NCI-H128 (cell line): ENCODE measurements at regions not wholly inside any gene's neighbourhood (a gene's known extent, or its start where the extent isn't known, plus 50 kb on each side); places are given as distances from the start of the nearest gene placed in this dataset.

ENCODE experiments used
- DNase-seq: peaks from one replicate; lab custom pipeline; 2025; ENCODE audit not compliant: unreplicated experiment; lab: John Stamatoyannopoulos, UW

DNA sequence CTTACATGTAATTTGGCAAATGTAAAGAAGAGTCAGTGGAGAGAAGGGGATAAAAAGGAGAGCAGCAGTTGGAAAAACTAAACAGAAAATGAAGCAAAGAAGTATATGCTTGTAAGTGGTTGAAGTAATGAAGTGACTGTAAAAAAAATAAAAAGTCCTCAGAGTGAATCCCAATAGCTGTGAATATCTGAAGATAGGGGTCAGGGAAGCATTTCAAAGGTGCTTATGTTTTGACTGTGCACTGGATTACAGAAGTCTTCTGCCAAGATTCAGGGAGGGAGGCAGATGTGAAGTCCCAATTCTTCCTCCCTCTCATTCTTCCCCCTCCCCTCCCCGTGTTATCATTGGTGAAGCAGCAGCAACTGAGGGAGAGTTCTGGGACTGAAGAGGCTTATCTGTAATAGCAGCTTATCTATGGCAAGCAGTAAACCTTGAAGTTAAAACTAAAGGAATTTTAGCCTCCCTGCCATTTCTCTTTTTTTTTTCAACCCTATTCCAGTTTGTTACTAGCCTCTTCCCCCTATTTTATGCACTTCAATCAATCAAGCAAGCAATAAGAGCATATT lies 597.9 kb downstream of the IGSF11 start:
- no peak for DNase-seq

DNA sequence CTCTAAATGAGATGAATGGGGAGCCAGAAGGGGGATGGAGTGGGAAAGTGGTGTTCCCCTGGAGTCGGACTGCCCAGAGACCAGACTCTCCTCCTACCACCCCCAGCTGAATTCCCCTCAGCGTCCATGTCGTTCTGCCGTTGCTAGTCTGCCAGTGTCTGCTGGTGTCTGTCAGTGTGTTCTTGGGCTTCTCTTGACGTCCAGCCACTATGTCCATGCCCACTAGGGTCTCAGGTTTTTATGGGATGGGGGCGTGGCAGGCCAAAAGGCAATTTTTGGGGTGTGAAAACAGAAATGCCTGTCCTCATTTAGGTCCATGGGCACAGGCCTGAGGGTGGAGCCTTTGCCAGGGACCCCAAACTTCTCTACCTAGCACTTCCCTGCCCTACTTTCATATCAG lies 589.6 kb downstream of the IGSF11 start:
- DNase-seq = no peak

DNA sequence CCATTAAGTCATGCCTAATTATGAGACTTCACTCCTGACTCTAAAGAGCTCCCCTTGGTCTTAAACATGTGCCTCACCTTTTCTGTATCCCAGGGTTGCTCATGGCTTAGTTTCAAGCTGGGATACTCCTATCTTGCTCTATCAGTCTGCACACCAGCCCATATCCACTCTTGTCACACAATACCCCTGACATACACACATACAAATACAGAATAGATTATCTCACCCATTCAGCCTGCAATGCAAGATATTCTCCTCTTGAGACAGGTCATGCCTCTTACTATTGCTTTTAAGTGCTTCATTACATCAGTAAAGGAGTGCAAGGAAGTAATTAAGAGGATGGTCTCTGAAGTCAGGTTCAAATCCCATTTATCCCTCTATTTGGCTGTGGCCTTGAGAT lies 587.3 kb downstream of the IGSF11 start:
- no peak for DNase-seq

DNA sequence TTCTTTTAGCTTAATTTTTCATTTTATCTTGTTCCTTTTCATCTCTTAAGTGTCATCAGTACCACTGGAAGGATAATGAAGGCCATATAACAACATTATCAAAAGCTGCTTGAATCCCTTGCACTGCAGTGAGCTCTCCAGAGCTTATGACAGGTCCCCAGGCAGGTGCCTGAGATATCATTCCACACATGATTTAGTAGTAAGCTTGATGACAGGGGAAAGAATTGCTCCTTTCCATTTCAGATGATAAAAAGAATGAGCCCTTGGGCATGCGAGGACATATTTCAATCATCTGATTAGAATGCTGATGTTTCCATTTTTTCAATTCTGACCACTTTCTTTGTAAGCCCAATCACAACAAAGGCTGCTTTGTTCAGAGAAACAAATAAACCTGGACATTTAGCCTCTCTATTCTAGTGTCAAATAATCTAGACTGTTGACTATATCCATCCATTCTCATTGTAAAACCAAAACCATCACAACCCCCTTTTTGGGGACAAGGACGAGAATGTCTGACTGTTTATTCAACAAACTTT lies 567.8 kb downstream of the IGSF11 start:
- no peak for DNase-seq

DNA sequence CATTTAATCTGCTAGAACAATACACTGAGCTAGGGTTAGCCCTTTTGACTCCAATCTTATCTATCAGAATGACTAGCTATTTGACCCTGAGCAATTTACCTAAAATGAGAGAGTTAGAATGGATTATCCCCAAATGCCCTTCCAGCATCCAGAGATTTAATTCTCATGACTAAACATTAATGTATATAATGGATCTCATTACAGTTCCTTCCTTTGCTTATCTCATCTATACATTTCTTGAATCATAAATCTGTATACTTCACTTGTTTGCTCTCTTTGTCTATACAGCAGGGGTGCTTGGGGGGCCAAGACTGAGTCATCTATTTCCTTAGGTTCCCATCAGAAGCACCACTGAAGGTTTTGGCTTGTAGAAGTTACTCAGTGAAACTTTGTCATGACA lies 565.8 kb downstream of the IGSF11 start:
- DNase-seq = no peak

DNA sequence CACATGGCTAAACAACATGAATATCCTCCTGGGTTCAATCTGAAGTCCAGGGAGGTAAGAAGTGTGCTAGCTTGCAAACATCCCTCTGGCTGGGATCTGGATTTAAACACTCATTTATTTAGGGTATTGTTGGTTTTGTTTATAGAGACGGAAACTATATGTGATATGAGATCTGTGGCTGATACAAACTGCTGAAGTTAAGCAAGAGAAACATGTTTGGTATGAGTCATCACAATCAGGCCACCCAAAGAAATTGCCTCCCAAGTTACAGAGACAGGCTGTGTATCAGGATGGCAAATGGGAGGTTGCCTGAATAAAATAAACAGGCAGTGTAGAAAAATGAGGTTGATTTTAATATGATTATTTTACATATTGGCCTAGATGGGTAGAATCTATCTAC lies 562.1 kb downstream of the IGSF11 start:
- no peak for DNase-seq

DNA sequence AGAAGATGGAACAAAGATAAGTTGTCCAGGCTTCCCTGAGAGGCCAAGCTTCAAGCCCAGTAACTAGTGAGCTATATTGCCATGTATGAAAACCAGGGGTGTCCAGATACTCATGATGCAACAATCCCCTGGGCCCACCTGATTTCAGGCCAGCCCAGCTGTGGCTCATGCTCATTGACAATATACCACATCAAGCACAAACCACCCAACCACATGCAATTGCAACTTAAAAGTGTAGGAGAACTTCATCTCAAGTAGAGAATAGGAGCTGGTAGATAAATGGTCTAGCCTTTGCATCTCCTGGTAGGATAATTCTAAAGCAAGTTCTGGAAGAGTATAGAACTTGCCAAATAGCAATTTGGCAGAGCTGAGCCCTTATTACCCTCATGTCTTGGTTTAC lies 561.3 kb downstream of the IGSF11 start:
- DNase-seq = no peak

DNA sequence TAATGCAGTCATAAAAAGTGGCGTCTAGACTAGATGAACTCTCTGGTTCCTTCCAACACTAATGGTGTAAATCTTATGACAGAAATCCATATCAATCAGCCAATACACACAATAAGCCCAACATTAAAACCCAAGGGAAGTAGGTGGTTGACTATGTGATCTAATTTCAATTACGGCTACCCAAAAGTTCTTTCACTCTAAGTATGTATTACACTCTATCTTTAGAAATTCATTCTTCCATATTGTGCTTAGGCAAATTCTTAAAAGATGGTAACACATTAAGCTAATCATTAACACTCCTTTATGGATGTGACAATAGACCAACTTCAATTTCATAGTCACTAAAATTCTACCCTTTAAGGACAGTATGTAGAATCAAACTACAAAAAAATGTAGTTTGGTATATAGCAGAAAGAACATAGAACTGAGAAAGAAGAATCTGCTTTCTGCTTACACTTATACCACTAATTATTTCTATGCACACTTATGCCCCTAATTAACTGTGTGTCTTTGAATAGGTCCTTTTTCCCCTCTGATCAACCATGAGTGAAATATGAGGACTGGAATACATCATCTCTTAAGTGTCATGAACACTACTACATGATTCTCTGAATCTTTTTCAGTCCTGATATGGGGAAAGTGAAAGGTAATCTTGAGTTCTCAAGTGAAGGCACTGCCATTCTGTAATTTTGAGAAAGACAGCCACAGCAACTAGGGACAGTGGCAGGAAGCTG lies 557.6 kb downstream of the IGSF11 start:
- no peak for DNase-seq

DNA sequence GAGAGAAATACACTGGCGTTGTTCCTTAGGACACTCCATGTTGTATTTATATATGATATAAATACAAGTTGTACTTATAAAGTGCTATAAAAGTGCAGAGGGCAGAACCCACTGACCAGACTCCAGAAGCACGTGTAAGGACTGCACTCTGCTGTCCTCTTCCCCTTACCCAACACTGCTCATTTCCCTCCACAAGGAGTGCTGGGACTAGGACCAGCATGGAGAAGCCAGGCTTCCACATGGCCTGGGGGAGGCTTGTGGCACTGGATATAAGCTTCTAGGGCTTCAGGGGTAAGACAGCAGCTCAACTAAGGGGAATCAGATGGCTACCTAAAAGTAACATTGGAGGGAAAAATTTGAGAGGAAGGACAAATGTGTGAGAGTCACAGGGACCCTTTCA lies 556.9 kb downstream of the IGSF11 start:
- DNase-seq = no peak

DNA sequence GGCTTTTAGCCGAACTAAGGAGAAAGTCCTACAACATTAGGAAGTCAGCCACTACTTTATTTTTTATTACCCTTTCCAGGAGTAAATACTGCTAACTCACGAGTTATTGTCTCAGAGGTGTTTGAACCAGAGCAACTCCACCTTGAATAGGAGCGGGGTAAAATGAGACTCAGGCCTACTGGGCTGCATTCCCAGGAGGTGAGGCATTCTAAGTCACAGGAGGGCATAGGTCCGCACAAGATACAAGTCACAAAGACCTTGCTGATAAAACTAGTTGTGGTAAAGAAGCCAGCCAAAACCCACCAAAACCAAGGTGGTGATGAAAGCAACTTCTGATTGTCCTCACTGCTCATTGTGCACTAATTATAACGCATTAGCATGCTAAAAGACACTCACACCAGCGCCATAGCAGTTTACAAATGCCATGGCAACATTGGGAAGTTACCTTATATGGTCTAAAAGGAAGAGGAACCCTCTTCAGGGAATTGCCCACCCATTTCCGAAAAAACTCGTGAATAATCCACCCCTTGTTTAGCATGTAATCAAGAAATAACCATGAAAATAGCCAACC lies 555.9 kb downstream of the IGSF11 start:
- no peak for DNase-seq

DNA sequence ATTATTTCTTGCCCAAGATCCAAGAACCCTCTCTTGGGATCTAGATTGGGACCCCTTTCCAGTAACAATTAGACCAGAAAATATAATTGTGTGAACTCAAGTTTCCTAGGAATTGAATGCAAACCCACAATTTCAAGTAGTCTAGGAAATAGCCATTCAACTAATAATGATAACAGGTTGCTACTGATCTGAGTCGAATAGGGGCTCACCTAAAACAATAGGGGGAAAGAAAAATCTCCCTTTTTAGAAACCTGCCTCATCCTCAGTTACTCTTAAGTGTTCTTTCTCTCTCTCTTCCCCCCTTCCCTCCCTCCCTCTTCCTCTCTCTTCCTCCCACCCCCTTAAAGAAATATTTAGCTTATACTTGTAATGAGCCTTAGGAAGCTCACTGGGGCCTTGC lies 555.3 kb downstream of the IGSF11 start:
- DNase-seq = no peak

DNA sequence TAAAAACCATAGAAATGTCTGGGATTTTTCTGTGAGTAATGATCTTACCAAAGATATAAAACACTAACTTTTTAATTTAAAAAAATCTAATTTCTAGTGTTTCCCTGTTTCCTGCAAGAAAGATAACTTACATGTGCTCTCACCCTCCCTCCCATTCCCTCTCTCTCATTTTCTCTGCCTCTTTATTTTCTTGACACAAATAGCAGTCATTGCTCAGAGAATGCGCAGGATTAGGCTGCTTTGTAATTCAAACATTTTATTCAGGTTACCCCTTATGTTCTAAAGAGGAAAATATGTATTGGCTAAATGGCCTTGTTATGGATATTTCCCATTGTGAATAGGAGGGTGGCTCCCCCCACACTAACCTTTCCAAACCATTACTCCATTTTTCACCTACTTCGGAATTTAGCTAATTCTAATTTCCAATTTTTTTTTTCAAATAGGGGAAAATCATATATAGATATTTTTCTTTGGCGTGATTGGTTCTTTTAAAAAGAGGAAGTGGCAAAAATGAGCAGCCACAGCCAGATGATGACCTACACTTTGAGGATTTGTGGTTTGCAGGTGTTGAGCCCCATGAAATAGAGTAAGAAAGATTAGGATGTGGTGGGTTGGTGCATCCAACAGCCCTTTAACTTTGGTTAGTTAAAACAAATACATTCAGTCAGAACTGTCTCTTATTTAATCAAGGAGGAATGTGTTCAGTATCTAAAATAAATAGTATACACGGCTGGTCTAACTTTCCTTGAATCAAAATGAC lies 554.4 kb downstream of the IGSF11 start:
- no peak for DNase-seq

DNA sequence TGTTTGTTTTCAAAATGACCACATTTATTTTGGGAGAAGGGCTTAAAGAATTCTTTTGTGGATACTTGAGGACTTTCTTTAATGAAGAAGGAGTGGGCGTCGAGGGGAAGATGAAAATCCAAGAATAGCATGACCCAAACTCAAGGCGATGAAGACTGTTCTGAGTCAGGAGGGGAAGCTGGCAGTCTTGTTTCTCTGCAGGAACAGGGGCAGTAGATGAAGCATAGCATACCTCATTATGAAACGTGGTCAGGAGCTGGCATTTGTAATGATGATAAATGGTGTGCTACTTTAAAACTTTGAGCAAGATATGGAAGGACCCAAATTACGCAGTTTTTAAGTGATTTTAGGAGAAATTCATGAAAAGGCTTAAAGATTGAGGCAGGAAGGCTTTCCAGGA lies 549.0 kb downstream of the IGSF11 start:
- no peak for DNase-seq

DNA sequence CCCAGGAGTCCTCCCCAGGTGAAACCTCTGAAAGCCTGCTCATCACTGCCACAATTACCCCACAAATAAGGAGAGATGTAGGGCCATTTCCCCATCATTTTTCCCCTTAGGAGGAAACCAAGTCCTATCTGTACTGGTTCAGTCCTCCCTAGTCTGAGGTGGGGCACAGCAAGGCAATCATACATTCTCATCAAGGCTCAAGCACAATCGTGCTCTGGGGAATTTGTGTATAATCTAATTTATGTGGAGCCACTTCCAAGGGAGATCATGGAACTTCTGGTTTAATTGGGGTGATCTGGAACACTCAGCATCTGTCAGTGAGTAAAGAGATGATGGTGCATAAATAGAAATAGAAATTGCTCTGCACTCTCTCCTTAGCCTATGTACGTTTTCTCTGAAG lies 546.9 kb downstream of the IGSF11 start:
- DNase-seq = no peak

DNA sequence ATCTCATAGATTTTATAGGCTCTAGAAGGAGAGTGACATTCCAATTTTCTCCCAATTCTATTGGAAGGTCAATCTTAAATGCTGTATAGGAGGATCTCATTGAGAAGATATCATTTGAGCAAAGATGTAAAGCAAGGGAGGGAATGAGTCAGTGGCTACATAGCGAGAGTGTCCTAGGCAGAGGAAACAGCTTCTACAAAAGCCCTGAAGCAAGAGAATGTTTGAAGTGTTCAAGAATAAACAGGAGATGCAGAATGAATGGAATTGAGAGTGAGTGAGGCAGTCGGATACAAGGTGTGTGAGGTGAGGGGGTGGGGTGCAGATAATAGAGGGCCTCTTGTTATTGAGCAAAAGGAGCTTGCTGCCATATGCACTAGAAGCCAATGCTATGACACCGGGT lies 545.9 kb downstream of the IGSF11 start:
- no peak for DNase-seq

DNA sequence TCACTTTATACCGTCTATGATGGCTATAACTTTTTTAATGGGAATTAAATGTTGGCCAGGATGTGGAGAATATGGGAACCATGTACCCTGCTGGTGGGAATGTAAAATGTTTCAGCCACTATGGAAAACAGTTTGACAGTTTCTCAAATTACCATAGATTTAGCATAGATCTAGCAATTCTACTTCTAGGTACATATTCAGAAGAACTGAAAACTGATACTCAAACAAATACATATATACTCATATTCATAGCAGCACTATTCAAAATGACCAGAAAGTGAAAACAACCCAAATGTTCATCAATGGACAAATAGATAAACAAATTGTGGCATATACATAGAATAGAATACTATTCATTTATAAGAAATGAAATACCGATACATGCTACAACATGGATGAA lies 539.4 kb downstream of the IGSF11 start:
- DNase-seq = no peak

DNA sequence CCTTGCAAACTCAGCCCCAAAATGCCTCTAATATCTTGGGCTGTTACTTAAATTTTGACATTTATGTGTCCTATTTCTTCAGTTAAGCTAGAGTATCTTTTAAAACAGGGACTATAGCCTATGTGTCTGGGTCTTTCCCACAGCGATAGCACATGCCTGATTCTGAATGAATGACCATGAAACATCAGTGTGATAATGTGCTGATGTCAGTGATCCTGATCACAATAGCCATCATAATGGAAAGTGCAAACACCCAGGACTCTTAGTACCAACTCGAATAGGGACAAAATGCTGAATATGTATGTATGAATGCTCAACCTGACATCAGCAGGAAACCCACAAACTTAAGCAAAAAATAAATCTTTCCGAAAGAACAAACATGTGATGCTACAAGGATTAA lies 537.4 kb downstream of the IGSF11 start:
- DNase-seq = no peak

DNA sequence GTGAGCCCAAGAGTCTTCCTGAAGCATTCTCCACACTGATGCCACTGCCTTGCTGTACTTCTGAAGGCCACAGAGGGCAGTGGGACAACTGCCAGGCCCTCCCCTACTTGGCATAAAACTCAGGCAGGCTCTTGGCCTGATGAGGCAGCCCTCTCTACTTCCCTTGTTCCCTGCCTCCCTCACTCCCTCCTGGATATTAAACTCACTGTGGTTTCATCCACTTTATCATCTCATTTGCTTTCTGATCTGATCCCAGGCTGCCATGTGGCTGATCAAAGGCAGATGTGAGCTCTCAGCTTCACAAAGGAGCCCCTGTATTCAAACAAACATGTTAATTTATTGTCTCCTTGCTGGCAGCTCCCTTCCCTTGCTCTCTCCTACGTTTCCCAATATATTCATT lies 533.5 kb downstream of the IGSF11 start:
- DNase-seq = peak; percentile 47

DNA sequence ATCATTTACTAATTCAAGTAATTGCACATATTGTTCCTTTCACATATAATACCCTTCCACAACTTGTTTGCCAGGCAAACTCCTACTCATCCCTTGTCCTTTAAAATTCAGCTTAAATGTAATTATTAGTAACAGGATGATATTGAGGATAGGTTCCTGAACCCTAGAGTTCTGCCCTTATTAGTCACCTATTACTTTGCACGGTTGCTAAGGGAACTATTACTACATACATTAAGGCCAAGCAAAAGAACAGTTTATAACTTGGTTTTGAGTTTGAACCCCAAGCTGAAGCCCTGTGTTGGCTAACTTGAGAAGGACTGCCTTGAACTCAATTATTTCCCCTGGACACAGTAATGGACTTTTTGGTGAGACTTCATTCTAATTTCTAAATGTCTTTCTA lies 529.7 kb downstream of the IGSF11 start:
- no peak for DNase-seq

DNA sequence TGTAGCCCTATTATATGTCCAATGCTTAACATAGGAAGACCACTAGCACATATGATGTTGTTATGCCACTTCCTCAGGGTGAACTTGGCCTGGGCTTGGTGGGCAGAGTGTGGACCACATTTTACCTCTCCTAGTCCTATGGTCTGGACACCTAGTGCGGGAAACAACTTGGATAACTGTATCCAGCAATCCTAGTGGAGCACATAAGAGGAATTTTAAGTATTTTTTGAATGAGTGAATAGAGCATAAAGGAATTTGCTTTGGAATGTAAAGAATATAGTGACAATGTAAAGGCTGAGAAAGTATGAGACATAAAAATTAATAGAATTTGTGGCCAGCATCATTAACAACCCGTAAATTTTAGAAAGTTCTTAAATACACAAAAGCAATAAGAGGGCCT lies 528.9 kb downstream of the IGSF11 start:
- no peak for DNase-seq

DNA sequence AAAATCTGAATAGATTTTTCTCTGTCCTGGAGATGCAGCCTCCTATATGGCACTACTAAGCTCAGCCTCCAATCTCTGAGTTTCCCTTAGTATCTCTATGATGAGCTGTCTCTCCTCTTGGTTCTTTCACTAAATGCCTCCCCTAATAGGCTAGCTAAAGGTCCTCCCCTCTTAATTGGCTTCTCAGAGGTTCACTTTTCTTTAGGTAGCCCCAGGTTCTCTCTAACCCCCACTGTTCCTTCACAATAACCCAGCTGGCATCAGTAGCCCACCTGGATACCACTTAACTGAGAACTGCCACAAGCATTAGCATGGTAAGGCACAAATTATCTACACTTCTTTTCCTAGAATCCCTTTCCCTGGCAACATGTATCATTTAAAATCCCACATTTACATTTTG lies 523.2 kb downstream of the IGSF11 start:
- DNase-seq = no peak

DNA sequence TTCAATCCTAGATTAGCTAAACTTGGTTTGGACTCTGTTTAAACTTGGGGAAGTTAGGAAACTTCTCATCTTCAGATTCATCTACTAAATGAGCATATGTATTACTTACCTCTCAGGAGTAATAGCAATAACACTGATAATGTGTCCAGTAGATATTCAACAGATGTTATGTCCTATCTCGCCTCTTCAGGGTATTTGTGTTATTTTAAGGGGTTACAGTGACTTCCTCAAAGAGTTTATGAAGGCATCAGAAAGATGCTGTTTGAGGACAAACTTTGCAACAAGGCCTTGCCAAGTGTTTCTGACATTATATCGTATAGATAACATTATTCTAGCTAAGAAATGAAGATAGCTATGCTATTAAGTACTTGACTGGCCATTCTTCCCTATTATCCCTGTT lies 522.3 kb downstream of the IGSF11 start:
- DNase-seq = no peak
